Medulla oblongata (tissue), 1 donor: ENCODE measurements at regions not wholly inside any gene's neighbourhood (a gene's known extent, or its start where the extent isn't known, plus 50 kb on each side); places are given as distances from the start of the nearest gene placed in this dataset.
A peak's percentile ranks its signal among the peaks of the same experiment; 100 is the strongest.
"Not testable (repeated sequence)": the region's sequence is repeated elsewhere in the genome, so short reads cannot be mapped to it uniquely, and the experiment has no call there.

ENCODE experiments used
- DNase-seq: peaks from one replicate; pipeline ENCODE4 v3.0.0-alpha.2; 2015; ENCODE audit errors: extremely low spot score

DNA sequence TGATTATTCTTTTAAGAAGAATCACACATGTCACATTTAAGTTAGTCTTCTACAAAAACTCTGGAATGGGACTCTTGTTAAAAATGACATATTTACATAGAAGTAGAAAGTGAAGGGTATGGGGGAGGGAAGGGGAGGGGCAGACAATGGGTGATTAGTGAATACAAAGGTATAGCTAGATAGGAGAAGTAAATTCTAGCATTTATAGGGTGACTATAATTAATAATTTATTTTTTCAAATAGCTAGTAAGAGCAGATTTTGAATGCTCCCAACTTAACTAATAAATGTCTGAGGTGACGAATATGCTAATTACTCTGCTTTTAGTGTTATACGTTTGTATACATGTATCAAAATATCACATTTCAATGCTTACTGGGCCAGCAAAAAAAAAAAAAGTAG lies 59.4 kb downstream of the BLTP3B start:
- no peak for DNase-seq

- DNase-seq: not testable (repeated sequence)
Observed at GRCh38 chr12:100078777-100079176, 63.9 kb downstream of the BLTP3B start.

DNA sequence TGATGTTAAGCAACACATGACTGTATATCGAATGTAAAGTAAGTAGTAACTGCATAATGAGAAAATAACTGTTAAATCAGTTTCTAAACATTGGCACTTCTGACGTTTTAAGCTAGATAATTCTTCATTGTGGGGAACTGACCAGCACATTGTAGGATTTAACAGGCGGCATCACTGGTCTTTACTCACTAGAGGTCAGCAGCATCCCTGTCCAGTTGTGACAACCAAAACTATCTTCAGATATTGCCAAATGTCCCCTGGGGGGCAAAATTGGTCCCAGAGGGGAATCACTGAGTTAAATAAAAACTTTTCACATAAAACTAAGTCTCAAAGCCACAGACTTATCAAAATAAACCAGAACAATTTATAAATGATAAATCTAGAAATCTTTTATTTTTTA lies 65.3 kb downstream of the BLTP3B start:
- peak; percentile 27 for DNase-seq

GRCh38 chr12:100075598-100075997 lies 67.1 kb downstream of the BLTP3B start:
- no peak for DNase-seq

DNA sequence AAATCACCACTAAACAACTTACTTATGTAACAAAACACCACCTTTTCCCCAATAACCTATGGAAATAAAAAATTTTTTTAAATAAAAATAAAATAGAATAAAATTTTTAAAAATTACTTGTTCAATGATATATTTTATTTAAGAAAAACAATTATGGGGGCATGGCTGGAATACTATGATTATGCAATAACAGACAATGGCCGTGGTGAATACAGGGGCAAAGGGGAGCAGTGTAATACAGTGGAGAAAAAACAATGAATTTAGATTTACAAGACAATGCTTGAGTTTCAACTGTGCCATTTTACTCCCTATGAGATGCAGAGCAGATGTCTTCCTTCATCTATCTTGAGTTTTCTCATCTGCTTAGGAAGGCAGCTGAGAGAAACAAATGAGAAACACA lies 72.9 kb downstream of the BLTP3B start:
- DNase-seq: no peak

DNA sequence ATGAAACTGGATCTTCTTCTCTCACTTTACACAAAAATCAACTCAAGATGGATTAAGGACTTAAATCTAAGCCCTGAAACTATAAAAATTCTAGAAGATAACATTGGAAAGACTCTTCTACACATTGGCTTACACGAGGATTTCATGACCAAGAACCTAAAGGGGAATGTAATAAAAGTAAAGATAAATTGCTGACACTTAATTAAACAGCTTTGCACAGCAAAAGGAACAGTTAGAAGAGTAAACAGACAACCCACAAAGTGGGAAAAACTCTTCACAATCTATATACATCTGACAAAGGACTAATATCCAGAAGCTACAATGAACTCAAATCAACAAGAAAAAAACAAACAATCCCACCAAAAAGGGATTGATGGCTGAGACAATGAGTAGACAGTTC lies 74.4 kb downstream of the BLTP3B start:
- DNase-seq: no peak

- DNase-seq: no peak
Observed at GRCh38 chr12:100061814-100062213, 77.1 kb upstream of the ANKS1B start.

- DNase-seq: no peak
Observed at GRCh38 chr12:100058482-100059029, 73.8 kb upstream of the ANKS1B start.

GRCh38 chr12:100046202-100046601 lies 61.5 kb upstream of the ANKS1B start:
- DNase-seq: not testable (repeated sequence)

- DNase-seq: no peak
Observed at GRCh38 chr12:100044266-100044665, 59.5 kb upstream of the ANKS1B start.

DNA sequence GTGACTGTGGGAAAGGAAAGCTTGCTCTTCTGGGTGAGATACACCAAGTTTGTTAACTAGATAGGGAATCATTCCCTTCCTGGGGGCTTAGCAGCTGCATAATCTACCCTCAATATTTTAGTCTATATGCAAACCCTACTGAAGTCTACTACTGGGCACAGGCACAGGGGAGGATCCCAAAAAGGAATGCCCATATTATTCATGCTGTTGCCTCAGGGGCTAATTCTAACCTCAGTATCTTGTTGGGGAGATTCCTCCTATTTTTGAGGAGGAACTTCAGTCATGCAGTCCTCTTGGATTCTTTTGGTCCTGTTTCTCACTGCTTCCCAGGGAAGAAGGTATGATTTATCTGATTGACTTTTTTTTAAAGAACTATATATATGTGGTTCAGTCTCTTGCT lies 58.9 kb upstream of the ANKS1B start:
- DNase-seq: no peak
